ENCODE measurements at regions not wholly inside any gene's neighbourhood (a gene's known extent, or its start where the extent isn't known, plus 50 kb on each side); places are given as distances from the start of the nearest gene placed in this dataset.

DNA sequence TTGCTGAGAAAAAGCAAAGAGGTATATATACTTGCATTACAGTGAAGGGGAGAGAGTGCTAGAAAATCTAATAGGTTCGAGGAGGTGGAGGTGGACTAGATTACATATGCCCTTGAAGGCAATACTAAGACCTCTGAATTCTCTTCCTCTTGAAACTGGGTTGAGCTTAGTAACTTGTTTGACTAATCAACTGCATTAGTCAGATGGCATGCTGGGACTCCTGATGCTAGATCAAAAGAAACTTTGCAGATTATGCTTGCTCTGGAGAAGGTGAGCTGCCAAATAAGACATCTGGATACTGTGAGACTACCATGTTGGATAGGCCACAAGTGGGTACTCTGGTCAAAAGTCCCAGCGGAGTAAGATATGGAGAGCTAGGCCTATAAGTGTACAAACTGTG is 331.3 kb downstream of the KLF5 start:
- no peak for DNase-seq (ENCODE audit: low read depth)

DNA sequence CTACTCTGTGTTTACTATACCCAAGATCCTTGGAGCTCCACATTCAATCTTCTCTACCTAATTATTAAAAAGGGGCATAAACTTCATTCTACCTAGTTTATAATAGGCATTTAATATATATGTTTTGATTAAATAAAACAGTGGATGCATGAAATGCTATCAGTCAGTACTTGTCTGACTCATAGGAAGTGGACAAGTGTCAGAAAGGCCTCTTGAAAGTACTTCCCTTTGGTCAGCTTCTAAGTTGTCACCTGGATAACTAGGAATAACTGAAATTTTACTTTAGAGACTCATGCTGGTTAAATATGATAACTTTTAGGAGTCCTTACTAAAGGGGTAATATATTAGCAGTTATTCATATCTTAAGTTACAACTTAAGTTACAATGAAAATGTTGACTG is 329.8 kb downstream of the KLF5 start:
- DNase-seq (ENCODE audit: low read depth) = no peak

GRCh38 chr13:73387318-73387717 is 328.5 kb downstream of the KLF5 start:
- DNase-seq (ENCODE audit: low read depth) = no peak

GRCh38 chr13:73385848-73386247 is 327.0 kb downstream of the KLF5 start:
- DNase-seq (ENCODE audit: low read depth) = no peak

GRCh38 chr13:73372666-73373627 is 314.1 kb downstream of the KLF5 start:
- DNase-seq (ENCODE audit: low read depth) = no peak

GRCh38 chr13:73370066-73370465 is 311.3 kb downstream of the KLF5 start:
- no peak for DNase-seq (ENCODE audit: low read depth)

DNA sequence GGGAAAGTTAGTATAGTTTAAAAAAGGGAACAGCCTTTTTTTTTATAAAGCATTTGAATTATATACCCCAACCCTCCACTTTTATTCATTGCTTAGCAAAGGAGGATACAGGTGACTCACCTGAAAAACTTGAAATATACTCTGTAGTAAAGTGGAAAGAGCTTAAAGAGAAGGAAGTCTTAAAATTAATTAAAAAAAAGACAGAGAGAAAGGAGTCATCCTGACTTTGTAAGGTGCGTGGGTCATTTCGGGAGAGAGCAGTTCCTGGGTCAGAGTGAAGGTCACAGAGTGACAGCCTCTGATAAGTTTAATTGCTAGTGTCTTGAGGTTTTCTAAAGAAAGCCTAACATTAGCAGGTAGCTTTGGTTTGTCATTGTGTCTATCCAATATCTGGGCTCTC is 310.3 kb downstream of the KLF5 start:
- DNase-seq (ENCODE audit: low read depth) = no peak

- DNase-seq (ENCODE audit: low read depth) = no peak
Observed at GRCh38 chr13:73368608-73369007, 309.8 kb downstream of the KLF5 start.

DNA sequence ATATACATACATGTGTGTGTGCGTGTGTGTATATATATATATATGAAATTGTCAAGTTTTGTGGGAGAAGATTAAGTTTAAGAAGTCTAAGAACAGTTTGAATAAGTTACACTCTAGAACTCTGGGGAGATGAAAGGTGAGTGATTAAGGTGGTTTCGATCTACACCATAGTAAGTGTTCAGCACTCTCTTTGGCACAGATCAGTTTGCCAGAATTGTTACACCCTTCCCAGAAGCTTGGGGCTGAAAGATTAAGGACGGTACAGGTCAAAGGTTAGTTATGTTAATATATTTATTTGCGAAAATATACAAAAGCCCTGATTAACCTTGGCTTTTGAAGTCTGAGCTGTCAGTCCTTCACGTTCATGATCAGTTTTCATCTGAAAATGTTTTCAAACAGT is 309.1 kb downstream of the KLF5 start:
- no peak for DNase-seq (ENCODE audit: low read depth)

GRCh38 chr13:73366241-73366640 is 307.4 kb downstream of the KLF5 start:
- no peak for DNase-seq (ENCODE audit: low read depth)

DNA sequence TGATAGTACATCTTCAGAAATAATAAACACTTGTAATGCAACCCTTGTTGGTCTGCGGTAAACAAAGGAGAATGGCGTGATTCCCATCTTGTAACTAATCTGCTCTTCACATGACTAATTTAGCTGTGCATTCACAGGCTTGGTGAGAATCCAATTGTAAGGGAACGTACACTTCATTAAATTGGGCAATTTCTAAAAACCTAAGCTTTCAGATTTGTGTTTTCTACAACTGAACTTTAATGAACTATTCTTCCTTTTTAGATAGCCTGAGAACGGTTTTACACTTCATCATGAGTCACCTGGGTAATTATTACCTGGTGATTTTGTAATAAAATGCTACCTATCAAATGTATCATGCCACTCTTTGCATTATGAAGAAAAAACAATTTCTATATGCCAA is 306.9 kb downstream of the KLF5 start:
- no peak for DNase-seq (ENCODE audit: low read depth)

DNA sequence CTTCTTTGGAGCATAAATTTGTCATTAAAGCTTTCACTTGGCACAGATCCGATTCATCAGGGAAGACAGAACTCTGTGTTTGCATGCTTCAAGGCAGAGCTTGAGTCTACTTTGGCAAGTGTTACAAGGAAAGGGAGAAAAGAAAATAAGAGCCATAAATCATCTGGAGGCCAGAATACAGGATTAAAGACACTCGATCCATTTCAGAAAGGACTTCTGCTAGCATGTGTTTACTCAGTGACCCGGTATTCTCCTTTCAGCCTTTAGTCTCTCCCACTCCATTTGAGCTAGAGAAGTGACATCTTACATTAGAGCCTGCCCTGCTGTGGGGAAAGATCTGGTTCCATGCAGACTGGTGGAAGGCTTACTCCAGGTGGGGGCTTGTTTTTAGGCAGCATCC is 306.4 kb downstream of the KLF5 start:
- no peak for DNase-seq (ENCODE audit: low read depth)

GRCh38 chr13:73364736-73365135 is 305.9 kb downstream of the KLF5 start:
- DNase-seq (ENCODE audit: low read depth) = no peak

- no peak for DNase-seq (ENCODE audit: low read depth)
Observed at GRCh38 chr13:73358606-73359095, 299.8 kb downstream of the KLF5 start.

GRCh38 chr13:73355134-73355533 is 296.3 kb downstream of the KLF5 start:
- no peak for DNase-seq (ENCODE audit: low read depth)

- no peak for DNase-seq (ENCODE audit: low read depth)
Observed at GRCh38 chr13:73351730-73352129, 292.9 kb downstream of the KLF5 start.

- DNase-seq (ENCODE audit: low read depth) = no peak
Observed at GRCh38 chr13:73341748-73342147, 282.9 kb downstream of the KLF5 start.

- DNase-seq (ENCODE audit: low read depth) = no peak
Observed at GRCh38 chr13:73340069-73340468, 281.3 kb downstream of the KLF5 start.

- DNase-seq (ENCODE audit: low read depth) = no peak
Observed at GRCh38 chr13:73339086-73339485, 280.3 kb downstream of the KLF5 start.

GRCh38 chr13:73338389-73338788 is 279.6 kb downstream of the KLF5 start:
- DNase-seq (ENCODE audit: low read depth) = no peak

- no peak for DNase-seq (ENCODE audit: low read depth)
Observed at GRCh38 chr13:73337532-73337931, 278.7 kb downstream of the KLF5 start.

- DNase-seq (ENCODE audit: low read depth) = no peak
Observed at GRCh38 chr13:73336773-73337172, 278.0 kb downstream of the KLF5 start.

DNA sequence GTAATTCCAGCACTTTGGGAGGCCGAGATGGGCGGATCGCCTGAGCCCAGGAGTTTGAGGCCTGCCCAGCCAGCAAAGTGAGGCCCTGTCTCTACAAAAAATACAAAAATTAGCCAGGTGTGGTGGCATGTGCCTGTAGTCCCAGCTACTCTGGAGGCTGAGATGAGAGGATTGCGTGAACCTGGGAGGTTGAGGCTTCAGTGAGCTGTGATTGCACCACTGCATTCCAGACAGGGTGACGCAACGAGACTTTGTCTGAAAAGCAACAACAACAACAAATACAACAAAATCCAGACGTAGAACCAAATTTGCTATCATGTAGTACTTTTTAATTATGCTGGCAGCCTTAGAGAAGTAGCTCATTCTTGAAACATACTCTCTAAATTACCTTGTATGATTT is 277.1 kb downstream of the KLF5 start:
- no peak for DNase-seq (ENCODE audit: low read depth)

GRCh38 chr13:73335210-73335609 is 276.4 kb downstream of the KLF5 start:
- DNase-seq (ENCODE audit: low read depth) = no peak
